Right lobe of liver (tissue), 4 donors: ENCODE measurements at regions not wholly inside any gene's neighbourhood (a gene's known extent, or its start where the extent isn't known, plus 50 kb on each side); places are given as distances from the start of the nearest gene placed in this dataset.

Experiments
- POLR2A ChIP-seq: fragments of 450-650 bp; IDR thresholded peaks from one replicate; pipeline ENCODE4 v1.6.1; 2017; ENCODE audit warnings: antibody characterized with exemption, mild to moderate bottlenecking
- TF ChIP-seq, protein P1 (sequence below), 4 donors: fragments of 200-600 bp in 3 of 4; fragments of 450-650 bp in 1 of 4; IDR thresholded peaks; one replicate each; pipeline versions ENCODE4 v1.5.1 to v1.8.0; 2016 to 2022; ENCODE audit warnings: antibody characterized with exemption in 4 of 4, mild to moderate bottlenecking in 2 of 4
- donor health status: DM: no; HTN: no; CAD: no.
- donor health status: DM: no; HTN: no; CAD: no.
- donor health status: DM: no; HTN: yes; CAD: no.

DNA sequence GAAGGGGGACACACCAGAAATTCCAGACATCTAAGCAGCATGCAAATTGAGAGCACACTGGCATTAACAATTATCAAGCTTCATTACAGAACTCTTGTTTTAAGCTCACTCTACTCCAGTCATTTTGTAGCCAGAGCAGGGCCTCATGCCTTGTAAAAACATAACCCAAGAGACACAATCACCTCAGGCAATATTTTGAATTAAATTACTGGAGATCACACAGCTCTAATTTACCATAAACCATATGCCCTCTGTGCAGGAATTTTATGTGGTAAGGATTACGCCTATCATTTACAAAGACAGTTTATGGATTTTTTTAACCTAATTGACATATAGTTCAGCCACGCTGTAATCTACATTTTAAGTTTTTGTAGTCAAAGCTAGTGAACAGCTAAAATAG, 414.1 kb upstream of the DDI1 start:
- TF ChIP-seq POLR2A: no peak
- TF ChIP-seq, protein P1, sequence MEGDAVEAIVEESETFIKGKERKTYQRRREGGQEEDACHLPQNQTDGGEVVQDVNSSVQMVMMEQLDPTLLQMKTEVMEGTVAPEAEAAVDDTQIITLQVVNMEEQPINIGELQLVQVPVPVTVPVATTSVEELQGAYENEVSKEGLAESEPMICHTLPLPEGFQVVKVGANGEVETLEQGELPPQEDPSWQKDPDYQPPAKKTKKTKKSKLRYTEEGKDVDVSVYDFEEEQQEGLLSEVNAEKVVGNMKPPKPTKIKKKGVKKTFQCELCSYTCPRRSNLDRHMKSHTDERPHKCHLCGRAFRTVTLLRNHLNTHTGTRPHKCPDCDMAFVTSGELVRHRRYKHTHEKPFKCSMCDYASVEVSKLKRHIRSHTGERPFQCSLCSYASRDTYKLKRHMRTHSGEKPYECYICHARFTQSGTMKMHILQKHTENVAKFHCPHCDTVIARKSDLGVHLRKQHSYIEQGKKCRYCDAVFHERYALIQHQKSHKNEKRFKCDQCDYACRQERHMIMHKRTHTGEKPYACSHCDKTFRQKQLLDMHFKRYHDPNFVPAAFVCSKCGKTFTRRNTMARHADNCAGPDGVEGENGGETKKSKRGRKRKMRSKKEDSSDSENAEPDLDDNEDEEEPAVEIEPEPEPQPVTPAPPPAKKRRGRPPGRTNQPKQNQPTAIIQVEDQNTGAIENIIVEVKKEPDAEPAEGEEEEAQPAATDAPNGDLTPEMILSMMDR (IDR thresholded peaks at IDR 0.05): no peak
